Esophagus squamous epithelium (tissue), 4 donors: ENCODE measurements at regions not wholly inside any gene's neighbourhood (a gene's known extent, or its start where the extent isn't known, plus 50 kb on each side); places are given as distances from the start of the nearest gene placed in this dataset.

Experiments used
- POLR2A ChIP-seq, 4 donors: fragments of 450-650 bp; IDR thresholded peaks; one replicate each; pipeline ENCODE4 v1.6.1; 2017; ENCODE audit warnings: antibody characterized with exemption in 4 of 4, mild to moderate bottlenecking in 4 of 4, moderate library complexity in 3 of 4
- TF ChIP-seq, protein P1 (sequence below), 6 experiments: fragments of 450-650 bp in 4 of 6; fragments of 200-600 bp in 2 of 6; sonication (generic) in 2 of 6; IDR thresholded peaks; one replicate each; pipeline ENCODE4 v1.5.1; 2016 to 2019; ENCODE audit warnings: antibody characterized with exemption in 6 of 6, mild to moderate bottlenecking in 4 of 6, moderate library complexity in 4 of 6

DNA sequence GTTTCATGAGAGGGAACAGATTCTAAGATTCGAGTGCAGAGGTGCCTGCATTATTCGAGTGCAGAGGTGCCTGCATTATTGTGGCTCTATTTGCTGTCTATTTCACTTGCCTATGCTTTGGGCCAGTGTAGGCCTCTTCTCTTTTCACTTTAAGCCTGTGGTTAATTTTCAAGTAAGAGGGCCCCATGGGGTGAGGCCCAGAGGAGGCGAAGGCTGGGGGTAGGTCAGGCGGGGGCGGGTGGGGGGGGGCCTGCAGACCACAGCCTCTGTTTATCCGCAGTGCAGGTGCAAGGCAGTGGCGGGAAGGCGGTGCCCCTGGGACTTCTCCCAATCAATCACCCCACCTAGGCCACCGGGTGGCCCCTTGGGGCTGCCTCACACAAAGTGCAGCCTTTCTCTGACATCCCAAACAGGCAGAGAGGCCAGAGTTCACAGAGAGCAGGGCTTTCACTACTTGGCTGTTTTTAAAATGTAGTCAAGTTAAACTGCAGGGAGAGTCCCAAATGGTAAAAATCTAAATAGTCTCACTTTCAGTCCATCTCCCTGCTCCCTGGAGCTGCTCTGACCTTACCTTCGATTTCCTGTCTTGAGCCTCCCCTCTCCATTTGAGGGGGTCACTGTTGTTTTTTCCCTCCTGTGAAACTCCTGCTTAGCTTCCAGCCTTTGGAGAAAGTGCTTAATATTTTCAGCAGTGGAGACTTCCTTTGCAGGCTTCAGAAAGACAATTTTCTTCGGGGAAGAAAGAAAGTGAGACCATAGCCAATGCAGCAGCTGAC, 249.0 kb downstream of the DLEU7 start:
- TF ChIP-seq, protein P1, sequence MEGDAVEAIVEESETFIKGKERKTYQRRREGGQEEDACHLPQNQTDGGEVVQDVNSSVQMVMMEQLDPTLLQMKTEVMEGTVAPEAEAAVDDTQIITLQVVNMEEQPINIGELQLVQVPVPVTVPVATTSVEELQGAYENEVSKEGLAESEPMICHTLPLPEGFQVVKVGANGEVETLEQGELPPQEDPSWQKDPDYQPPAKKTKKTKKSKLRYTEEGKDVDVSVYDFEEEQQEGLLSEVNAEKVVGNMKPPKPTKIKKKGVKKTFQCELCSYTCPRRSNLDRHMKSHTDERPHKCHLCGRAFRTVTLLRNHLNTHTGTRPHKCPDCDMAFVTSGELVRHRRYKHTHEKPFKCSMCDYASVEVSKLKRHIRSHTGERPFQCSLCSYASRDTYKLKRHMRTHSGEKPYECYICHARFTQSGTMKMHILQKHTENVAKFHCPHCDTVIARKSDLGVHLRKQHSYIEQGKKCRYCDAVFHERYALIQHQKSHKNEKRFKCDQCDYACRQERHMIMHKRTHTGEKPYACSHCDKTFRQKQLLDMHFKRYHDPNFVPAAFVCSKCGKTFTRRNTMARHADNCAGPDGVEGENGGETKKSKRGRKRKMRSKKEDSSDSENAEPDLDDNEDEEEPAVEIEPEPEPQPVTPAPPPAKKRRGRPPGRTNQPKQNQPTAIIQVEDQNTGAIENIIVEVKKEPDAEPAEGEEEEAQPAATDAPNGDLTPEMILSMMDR (IDR thresholded peaks at IDR 0.05), result no peak
- no peak for TF ChIP-seq POLR2A (IDR thresholded peaks at IDR 0.05)
